ENCODE measurements at regions not wholly inside any gene's neighbourhood (a gene's known extent, or its start where the extent isn't known, plus 50 kb on each side); places are given as distances from the start of the nearest gene placed in this dataset.

DNA sequence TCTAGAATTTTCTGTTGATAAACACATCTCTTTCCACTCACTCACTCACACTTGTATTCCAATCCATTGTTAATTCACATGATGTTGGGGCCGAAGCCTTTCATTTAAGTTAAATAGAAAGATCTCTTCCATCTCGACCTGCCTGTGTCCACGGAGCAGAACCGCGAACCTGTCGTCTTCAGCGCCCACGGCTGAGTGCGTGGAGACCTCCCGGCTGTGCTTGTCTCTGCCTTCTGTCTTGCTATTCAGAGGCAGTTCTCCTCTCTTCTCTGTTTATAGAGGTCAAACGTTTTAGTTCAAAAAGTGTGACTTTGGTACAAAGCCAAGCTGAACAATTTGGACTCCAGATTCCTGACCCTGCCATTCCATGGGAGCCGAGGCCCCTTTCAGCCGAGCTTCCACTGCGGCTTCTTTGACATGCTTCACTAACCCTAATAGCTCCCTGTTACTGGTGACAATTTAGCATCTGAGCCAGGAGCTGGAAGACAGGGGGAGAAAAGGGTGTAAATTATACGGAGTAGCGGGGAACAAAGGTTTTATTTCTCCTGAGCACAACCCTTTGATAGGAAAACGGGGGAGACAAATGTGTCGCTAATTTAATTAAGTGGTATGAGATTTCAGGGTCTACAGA lies 314.4 kb upstream of the IRX4 start:
- no peak for DNase-seq

DNA sequence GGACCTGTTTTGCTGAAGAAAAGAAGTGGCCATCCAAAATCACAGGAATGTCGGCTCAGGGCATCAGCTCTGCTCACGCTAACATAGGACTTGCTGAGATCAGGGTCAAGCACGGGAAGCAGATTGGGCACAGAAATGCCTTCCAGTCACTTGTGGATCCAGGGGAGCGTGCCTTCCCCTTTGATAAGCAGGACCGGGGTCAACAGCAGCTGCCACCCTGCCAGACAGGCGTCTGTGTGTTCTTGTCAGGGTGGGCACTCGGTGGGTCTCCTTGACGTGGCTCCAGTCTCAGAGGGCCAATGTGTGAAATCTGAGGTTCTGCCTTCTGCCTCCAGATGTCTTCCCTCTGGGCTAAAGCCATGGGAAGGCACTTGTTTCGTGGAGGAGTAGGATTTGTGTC lies 313.7 kb upstream of the IRX4 start:
- DNase-seq, result no peak

DNA sequence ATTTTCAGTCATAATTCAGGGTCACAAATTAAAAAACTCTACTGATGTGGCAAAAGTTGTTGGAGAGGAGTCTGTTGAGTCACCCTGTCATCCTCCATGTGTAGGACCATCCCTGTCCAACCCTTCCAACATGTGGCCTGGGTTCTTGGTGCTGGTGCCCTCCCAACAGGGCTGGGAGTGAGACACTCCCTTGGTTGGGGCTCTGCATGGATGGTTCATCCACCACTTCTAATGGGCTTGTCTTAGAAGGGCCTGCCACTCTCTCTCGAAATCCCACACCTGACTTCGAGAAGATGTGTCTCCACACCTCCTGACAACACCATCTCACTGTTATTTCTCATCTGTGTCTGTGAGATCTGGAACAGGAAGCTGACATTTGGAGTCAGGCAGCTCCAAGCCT lies 312.2 kb upstream of the IRX4 start:
- DNase-seq, result no peak

DNA sequence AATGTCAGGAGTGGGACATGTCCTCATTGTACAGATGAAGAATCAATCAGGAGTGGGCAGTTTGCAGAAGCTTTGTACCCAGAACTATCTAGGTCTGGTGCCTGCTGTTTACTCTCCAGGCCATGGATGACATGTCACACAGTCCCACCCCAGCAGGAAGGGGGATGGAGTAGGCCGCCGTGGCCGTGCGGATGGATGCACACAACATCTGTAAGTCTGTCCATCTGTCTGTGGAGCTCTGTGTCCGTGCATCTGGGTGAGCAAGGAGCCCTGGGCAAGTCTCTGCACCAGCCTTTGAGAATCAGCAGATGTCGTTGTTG lies 311.5 kb upstream of the IRX4 start:
- no peak for DNase-seq

DNA sequence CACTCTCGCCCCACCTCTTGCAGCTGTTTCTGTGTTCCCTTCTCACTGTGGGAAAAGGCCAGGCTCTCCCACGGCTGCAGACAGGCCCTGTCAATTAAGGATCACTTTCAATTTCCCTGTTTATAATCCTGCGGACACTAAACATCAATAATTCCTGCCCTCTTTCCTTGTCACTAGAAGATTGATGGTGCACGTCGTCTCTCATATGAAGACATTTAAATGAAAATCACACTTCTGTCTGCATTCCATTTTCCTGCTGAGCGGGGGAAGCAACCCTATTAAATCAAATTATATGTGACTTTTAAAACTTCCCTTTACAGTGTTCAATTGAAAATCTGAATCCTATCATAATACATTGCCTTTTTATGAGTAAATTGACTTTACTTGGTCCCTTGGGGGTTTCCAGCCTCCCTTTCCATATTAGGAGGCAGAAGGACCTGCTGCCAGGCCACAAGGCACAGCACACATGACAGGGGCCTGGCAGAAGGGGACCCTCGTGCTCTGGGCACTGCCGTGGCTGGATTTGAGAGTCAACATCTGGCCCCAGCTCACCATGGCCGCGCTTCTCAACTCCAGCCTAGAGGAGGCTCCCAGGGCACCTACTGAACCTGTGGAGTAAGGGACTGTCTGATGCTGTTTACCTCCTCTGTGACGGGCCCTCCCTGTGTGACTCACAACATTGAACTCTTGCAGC lies 311.0 kb upstream of the IRX4 start:
- no peak for DNase-seq

DNA sequence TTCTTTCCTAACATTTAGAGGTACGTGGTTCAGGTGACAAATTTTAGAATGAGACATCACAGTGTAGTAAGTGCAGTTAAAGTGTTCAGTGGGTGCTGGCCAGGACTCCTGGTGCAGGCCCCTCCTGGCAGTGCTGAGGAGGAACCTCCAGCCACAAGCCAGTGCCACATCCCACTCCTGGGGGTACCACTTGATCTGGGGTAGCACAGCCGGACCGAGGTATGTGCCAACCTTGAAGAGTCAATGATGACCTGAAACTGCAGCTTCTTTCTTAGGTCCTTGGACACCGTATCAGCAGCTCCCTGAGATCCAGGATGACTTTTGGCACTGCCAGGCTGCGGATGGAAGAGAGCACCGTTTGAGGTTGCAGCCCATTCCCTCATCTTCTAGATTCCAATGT lies 310.4 kb upstream of the IRX4 start:
- DNase-seq, result no peak

DNA sequence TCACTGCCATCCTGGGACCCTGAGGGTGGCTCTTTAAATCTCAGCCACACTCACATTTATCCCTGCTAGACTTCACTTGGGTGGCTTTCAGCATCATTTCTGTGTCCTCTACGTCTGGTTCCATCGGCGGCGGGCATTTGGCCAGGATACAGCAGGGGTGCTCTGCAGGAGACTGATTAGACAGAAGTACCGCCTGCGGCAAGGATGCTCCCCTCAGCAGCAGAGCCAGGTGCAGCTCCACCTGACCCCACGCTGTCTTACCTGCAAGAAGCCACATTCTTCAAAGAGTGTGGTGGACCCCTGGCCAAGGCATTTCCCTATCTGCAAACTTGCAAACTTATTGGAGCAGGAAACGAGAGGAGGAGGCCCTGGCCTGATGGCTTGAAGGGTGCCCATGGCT lies 309.8 kb upstream of the IRX4 start:
- no peak for DNase-seq

DNA sequence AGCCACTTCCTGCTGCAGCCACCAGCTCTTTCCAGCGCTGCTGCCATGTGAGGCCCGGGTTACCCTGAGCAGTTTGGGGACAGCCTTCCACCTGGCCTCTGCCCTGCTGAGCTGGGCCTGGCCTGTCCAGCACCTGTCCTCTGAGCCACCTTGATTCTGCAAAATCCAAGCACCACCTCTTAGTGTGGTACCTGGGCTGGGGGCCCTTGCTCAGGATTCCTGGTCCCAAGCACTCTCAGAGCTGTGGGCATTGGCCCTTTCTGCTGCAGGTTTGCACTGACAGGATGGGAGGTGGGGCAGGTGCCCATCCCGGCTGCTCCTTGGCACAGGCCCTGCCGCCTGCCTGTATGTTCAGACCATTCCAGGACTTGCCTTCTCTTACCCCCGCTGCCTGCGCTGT lies 309.2 kb upstream of the IRX4 start:
- DNase-seq, result no peak

DNA sequence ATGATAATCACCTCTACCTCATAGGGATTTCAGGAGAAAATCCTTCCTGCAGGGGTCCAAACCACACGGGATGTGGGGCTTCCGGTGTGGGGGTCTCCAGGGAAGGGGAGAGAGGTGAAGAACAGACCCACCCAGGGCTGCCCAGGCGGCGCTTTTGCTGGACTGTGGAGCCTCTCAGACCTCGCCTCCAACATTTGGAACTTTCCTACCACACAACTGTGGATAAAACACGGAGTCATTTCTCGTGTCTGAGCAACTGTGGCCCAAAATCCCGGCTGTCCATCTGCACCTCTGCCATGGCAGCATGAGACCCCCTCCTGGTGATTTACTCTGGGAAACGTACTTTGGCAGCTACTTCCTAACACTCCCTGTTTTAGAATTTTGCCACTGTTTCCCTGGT lies 307.8 kb upstream of the IRX4 start:
- no peak for DNase-seq

DNA sequence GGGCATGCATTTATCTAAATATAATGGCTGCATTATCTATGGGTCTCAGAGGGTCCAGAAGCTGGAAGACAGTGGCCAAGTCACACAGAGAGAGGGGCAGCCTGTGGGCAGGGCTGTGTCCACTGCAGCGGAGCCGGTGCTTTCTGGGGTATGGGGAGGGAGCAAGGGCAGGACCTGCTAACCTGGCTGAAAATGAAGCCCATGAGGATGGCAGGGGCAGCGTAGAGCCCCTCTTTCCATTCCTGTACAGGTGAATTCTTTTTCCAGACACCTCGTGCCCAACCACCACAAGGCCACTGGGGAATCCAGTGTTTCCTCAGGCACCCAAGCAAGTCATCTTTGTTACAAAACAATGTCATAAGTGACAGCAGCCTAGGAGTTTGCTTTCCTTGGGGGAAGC lies 305.9 kb upstream of the IRX4 start:
- no peak for DNase-seq

DNA sequence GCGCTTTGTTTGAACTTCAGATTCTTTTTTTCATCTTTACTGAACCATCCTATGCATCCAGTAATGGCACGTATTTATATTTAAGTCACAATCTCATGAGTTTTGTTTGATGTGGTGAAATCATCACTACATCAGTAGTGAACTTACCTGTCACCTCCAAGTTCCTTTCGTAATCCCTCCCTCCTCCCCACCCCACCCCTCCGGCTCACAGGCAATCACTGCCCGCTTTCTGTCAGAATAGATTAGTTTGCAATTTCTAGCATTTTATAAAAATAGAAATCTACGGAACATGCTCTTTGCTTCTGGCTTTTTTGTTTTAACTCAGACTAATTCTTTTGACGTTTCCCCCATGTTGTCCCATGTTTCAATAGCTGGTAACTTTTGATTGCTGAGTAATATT lies 305.4 kb upstream of the IRX4 start:
- DNase-seq, result no peak

DNA sequence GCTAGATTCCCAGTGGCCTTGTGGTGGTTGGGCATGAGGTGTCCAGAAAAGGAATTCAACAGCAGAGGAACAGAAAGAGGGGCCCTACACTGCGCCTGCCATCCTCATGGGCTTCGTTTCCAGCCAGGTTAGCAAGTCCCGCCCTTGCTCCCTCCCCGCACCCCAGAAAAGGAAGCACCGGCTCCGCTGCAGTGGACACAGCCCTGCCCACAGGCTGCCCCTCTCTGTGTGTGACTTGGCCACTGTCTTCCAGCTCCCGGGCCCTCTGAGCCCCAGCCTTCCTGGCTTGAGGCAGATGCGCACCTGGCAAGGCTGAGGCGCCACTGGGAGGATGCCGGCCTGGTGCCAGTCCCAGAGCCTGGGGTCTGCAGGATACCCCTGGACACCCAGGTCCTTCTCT lies 305.0 kb upstream of the IRX4 start:
- no peak for DNase-seq

DNA sequence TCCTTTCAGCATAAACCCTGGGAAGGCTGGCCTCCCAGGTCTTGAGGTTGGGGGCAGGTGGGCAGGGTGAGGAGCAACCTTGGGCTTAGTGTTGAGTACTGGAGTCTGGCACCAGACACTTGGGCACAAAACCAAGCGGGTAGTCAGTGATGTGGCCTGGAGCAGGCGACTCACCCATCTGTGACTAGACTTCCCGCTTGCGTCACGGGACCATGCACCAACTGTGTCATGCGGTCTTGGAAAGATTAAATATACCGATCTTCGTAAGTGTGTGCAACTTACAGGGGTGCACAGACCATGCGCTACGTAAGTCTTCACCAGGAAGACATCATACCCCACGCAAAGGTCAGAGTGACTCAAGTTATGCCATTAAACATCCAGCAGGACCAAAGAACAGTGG lies 304.4 kb upstream of the IRX4 start:
- DNase-seq, result no peak

DNA sequence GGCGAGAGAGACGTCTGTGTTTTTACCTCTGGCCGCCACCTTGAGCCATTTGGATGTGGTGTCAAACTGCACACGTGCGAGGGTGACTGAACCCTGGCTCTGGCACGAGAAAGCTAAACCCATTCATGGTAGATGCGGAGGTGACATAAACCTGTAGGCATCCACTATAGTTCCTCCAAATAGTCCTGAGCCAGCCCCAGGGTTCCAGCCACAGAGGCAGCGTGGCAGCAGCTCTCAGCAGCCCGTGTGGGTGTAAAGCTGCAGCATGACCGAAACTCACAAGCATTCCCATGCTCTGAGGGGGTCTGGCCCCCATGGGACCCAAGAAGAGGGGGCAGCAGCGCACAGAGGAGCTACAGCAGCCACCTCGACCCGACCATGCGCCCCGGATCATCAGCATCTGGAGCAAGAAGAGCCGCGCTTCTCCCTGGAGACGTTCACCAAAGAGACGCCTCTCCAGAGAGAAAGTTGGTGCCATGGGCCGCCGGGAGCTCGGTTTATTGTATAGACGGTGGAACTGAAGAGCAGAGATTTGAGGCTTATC lies 303.8 kb upstream of the IRX4 start:
- DNase-seq, result no peak

DNA sequence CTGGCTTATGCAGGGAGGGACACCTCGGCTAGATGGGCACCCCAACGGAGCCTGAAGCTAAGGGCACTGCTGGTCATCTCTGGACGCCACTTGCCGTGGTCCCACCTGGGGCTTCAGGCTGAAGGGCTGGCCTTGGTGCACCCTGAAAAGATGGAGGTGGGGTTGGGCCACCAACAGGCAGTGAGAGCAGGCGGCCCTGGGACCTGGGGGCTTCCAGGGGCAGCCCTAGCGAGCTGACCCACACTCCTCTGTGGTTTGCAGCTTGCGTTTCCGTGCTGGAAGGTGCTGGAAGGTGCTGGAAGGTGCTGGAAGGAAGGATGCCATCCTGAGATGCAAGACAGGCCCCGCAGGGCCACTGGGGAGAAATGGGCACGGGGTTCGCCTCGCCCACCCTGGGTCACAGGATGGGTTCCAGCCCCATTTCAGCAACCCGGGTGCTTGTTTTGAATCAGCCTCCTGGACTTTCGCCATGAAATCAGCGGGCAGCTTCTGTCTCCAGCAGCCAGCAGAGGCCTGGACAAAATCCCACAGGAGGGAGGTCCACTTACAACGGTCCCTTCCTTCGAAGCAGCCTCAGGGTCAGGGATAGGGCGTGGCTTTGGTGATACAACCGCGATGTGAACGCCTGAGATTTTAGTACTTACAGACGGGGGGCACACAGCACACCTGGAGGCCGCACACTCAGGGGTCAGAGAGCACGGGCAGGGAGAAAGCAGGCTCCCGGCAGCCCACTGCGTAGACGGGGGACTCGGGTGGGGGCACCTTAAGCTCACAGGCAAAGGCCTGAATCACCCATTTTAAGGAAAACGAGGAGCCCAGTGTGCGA lies 303.1 kb upstream of the IRX4 start:
- DNase-seq, result no peak

DNA sequence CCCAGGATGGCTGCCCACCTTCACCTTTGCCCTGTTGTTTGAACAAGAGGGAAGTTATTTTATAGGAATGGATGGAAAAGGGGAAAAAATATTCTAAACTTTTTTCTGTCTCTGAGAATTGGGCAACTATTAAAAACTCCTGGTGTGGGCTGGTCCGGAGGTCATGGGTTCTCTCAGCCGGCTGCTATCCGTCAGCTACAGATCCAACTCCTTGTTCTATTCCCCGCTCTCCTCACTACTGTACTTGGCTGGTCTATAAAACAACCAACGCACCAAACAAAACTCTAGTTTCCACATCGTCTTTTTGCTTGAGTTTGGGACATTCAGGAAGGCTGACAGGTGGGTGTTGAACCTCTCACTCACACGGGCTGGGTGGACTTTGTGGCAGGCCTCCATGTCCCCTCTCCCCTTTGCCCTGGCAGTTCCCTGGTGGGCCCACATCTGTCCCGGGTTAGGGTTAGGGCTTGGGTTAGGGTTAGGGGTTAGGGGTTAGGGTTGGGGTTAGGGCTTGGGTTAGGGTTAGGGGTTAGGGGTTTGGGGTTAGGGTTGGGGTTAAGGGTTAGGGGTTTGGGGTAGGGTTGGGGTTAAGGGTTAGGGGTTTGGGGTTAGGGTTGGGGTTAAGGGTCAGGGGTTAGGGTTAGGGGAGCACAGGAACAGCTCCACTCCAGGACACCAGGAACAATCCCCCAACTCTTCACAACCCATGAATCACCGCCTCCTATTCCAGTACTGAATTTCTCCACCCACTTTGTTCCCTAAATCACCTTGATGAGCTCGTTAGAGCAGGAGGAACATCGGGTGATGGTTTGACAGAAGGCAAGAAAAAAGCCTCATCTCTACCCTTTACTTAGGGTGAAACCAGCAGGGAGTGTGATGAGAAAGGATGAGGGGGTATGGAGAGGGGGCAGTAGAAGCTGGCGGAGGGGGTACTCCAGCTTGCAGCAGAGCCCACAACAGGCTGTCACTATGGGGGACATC lies 302.1 kb upstream of the IRX4 start:
- no peak for DNase-seq

DNA sequence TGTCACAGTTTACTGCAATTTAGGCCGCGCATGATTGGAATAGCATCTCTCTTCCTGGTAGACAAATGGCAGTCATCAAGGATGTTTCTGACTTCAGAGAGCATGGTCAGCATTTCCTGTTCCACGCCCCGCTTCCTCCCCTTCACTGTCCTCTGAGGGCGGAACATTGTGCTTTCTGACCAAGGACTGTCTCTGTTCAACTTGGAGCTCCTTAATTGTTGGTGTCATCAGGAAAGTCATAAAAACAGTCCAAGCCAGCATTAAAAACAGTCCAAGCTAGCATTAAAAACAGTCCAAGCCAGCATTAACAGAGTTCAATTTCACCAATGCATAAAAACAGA lies 301.3 kb upstream of the IRX4 start:
- DNase-seq, result no peak

DNA sequence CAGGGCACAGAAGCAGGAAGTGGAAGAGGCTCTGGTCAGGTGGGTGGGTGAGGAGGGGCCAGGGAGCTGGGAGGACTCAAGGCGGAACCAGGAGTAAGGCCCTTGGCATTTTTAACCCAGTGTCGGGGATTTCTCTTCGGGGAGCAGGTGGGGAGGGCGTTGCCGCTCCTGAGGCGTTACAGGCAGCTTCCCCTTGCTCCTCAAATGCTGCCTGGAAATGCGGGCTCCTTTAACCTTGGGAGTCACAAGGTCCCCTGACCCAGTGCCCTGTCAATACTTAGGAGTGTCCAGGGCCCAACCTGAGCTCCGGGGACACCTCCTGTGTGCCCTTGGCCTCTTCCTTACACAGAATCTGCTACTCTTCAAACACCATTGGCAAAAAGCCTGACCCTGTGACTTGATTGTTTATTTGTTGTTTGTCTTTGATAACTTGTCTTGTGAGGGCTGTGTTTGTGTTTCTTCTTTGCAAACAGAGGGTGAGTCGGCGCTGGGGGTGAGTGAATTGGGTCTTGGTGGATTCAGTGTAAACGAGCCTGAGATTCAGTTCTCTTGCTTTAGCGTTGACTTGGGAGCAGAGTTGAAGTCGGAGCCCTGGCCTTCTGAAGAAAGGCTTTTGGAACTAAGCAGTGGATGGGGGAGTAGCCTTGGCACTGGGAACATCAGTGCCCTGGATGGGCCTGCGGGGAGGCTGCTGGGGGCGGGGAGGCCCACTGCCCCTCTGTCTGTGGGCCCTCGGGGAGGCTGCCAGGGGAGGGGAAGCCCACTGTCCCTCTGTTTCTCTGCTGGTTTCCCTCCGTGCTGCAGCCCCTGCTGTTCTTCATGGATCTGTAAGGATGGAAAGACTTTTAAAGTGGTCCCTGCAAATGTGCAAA lies 300.7 kb upstream of the IRX4 start:
- no peak for DNase-seq

DNA sequence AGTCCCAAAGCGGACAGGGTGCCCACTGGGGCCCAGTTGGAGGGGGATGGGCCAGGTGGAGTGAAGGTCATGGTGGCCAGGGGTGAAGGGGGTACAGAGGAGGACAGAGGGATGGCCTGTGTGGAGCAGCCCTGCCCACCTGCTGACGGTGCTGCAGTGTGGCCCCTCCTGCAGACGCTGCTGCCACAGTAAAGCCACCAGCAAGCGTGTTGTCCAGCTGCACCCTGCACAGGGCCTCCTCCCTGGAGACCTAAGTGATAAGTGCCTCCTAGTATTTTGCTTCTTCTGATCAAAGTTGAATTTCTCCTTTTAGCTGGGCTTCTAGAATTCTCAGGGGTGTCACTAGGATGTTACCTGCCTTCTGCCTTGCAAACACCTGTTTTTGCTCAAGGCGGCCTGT lies 299.3 kb upstream of the IRX4 start:
- no peak for DNase-seq

DNA sequence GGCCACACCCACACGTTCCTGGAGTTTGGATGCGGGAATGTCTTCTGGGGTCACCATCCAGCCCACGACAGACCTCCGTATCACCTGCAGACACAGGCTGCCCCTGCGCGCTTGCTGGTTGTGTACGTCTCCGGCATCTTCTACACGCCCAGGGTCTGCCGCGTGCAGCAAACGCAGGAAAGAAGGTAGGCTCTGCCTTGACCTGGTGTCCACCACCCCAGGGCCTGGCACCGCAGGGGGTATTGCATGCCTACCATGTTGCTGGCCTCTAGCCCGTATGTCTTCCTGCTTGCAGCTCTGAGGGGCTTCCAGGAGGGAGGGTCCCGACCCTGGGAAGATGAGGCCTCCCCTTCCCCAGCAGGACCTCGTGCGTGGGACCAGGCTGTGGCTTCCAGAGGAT lies 298.8 kb upstream of the IRX4 start:
- no peak for DNase-seq

DNA sequence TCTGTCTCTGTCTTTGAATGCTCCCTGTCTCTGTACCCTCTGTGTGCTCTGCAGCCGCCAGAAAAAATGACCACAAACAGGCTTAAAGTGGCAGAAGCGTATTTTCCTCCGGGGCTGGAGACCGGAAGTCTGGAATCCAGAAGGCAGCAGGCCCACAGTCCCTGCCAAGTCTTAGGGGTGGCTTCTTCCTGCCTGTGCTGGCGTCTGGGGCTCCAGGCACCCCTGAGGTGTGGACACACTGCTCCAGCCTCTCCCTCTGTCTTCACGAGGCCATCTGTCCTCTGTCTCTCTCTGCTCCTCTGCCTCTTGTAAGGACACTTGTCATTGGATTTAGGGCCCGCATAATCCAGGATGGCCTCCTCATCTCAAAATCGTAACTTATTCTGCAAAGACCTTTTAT lies 298.4 kb upstream of the IRX4 start:
- DNase-seq, result no peak

DNA sequence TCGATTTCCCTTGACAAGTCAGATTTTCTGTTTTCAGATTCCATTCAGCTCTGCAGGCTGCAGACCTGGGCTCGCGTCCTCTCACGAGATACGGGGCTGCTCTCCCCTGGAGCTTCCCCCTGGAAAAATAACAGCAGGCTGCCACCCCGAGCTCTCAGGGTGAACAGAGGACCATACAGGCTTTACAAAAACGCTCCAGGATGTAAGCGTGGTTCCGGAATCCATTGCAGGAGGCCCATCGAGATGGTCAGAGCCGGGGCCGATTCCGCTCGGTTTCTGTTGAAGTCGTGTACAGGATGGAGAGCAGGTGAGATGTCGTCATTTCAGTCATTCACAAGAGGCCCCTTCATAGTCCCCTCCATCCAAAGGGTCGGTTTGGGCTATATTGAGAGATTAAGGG lies 297.7 kb upstream of the IRX4 start:
- DNase-seq, result no peak
